Upper lobe of left lung (tissue), 6 donors: ENCODE measurements at regions not wholly inside any gene's neighbourhood (a gene's known extent, or its start where the extent isn't known, plus 50 kb on each side); places are given as distances from the start of the nearest gene placed in this dataset.

ENCODE experiments used
- ATAC-seq, 2 donors: fragments of 200-7000 bp; cut with Tn5 transposase; one replicate each; pipeline ENCODE4 v1.9.1; 2022; ENCODE audit warnings: mild to moderate bottlenecking in 2 of 2, moderate library complexity in 2 of 2; ENCODE audit not compliant: low FRiP score in 2 of 2
- DNase-seq, 2 donors: peaks; one replicate each; pipeline ENCODE4 v3.0.0-alpha.2; 2019 to 2020
- H3K27ac ChIP-seq, 4 donors: fragments of 200-600 bp; sonication (generic); one replicate each; pipeline ENCODE4 v1.5.1; 2016 to 2019
- H3K27me3 ChIP-seq, 4 donors: fragments of 200-600 bp; sonication (generic); one replicate each; pipeline ENCODE4 v1.5.1; 2017 to 2019
- H3K36me3 ChIP-seq, 4 donors: fragments of 200-600 bp; sonication (generic); one replicate each; pipeline ENCODE4 v1.5.1; 2016 to 2019
- H3K4me1 ChIP-seq, 4 donors: fragments of 200-600 bp; sonication (generic); one replicate each; pipeline ENCODE4 v1.5.1; 2018 to 2019
- H3K4me3 ChIP-seq, 4 donors: fragments of 200-600 bp; sonication (generic); one replicate each; pipeline ENCODE4 v1.5.1; 2017 to 2019; ENCODE audit warnings: mild to moderate bottlenecking in 2 of 4, moderate library complexity in 1 of 4
- H3K9me3 ChIP-seq, 4 donors: fragments of 200-600 bp; sonication (generic); one replicate each; pipeline ENCODE4 v1.5.1; 2018 to 2019
- CTCF ChIP-seq, 6 experiments: fragments of 450-650 bp in 4 of 6; fragments of 200-600 bp in 2 of 6; sonication (generic) in 2 of 6; IDR thresholded peaks; one replicate each; pipeline ENCODE4 v1.5.1; 2016 to 2019; ENCODE audit warnings: antibody characterized with exemption in 6 of 6
- EP300 ChIP-seq, 4 donors: sonication (generic); formaldehyde crosslinking; IDR thresholded peaks; one replicate each; pipeline ENCODE4 v1.5.1; 2017; ENCODE audit warnings: antibody characterized with exemption in 4 of 4, control low read depth in 2 of 4
- POLR2A ChIP-seq, 4 donors: fragments of 450-650 bp; IDR thresholded peaks; one replicate each; pipeline ENCODE4 v1.5.1; 2016 to 2017; ENCODE audit warnings: antibody characterized with exemption in 4 of 4, mild to moderate bottlenecking in 2 of 4
- POLR2AphosphoS5 ChIP-seq, 2 donors: sonication (generic); formaldehyde crosslinking; IDR thresholded peaks; one replicate each; pipeline ENCODE4 v1.5.1; 2017; ENCODE audit warnings: antibody characterized with exemption in 2 of 2
- WGBS, 2 donors: methylation state at CpG; one replicate each; pipeline ENCODE4 v1.1.5; 2017 to 2018; 5-methylcytosine and 5-hydroxymethylcytosine counted together
- donor health status: DM: no; HTN: no; CAD: no; lungs with moderate emphysema.
- donor health status: DM: no; HTN: yes; CAD: no; lungs with severe emphysema.

- WGBS, 2 donors, result 42 to 71% methylated on average over 1 of the region's 1 CpG
These were observed 1548.6 kb upstream of the B3GALT2 start for GRCh38 chr1:194734970-194735369.

GRCh38 chr1:194731025-194731424, 1544.6 kb upstream of the B3GALT2 start:
- no peak for DNase-seq
- Histone ChIP-seq H3K36me3 (no peaks in the 10 kb centered on the region), H3K4me3 (no peak overlapping the region), H3K27me3 (no peaks in the 10 kb centered on the region), H3K9me3 (no peaks in the 10 kb centered on the region), H3K4me1 (no peaks in the 10 kb centered on the region), H3K27ac (no peak overlapping the region)
- TF ChIP-seq POLR2A (IDR thresholded peaks at IDR 0.05), result no peak
- no peak for TF ChIP-seq POLR2AphosphoS5 (IDR thresholded peaks at IDR 0.05)
- TF ChIP-seq EP300 (IDR thresholded peaks at IDR 0.05), result no peak
- no peak for TF ChIP-seq CTCF (IDR thresholded peaks at IDR 0.05)
- no peak for ATAC-seq

More at GRCh38 chr1:194734970-194735369, 1548.6 kb upstream of the B3GALT2 start:
- Histone ChIP-seq H3K4me1 (no peaks in the 10 kb centered on the region), H3K27me3 (no peaks in the 10 kb centered on the region), H3K27ac (no peak overlapping the region), H3K9me3 (no peaks in the 10 kb centered on the region), H3K4me3 (no peak overlapping the region), H3K36me3 (no peaks in the 10 kb centered on the region)
- TF ChIP-seq EP300 (IDR thresholded peaks at IDR 0.05) (no peak), POLR2AphosphoS5 (IDR thresholded peaks at IDR 0.05) (no peak)
- no peak for DNase-seq
- no peak for ATAC-seq

- Histone ChIP-seq H3K27me3 (no peaks in the 10 kb centered on the region), H3K36me3 (no peaks in the 10 kb centered on the region), H3K27ac (no peak overlapping the region), H3K4me1 (no peaks in the 10 kb centered on the region), H3K4me3 (no peak overlapping the region), H3K9me3 (no peaks in the 10 kb centered on the region)
- DNase-seq (no peak), ATAC-seq (no peak)
- 47 to 56% methylated on average over 3 of the region's 3 CpGs for WGBS, 2 donors
- TF ChIP-seq CTCF (IDR thresholded peaks at IDR 0.05), result no peak
- TF ChIP-seq POLR2AphosphoS5 (IDR thresholded peaks at IDR 0.05), result no peak
These were observed 1543.9 kb upstream of the B3GALT2 start for GRCh38 chr1:194730304-194730703.

GRCh38 chr1:194723067-194723466, 1536.7 kb upstream of the B3GALT2 start:
- DNase-seq, result no peak
- Histone ChIP-seq H3K9me3 (no peaks in the 10 kb centered on the region), H3K4me3 (no peak overlapping the region), H3K36me3 (no peaks in the 10 kb centered on the region), H3K4me1 (no peaks in the 10 kb centered on the region), H3K27me3 (no peaks in the 10 kb centered on the region), H3K27ac (no peak overlapping the region)
- no peak for ATAC-seq
- TF ChIP-seq EP300 (IDR thresholded peaks at IDR 0.05) (no peak), POLR2AphosphoS5 (IDR thresholded peaks at IDR 0.05) (no peak), CTCF (IDR thresholded peaks at IDR 0.05) (no peak), POLR2A (IDR thresholded peaks at IDR 0.05) (no peak)

GRCh38 chr1:194717941-194718340, 1531.5 kb upstream of the B3GALT2 start:
- Histone ChIP-seq H3K36me3 (no peaks in the 10 kb centered on the region), H3K4me1 (no peaks in the 10 kb centered on the region), H3K4me3 (no peak overlapping the region), H3K27me3 (no peaks in the 10 kb centered on the region), H3K27ac (no peak overlapping the region), H3K9me3 (no peaks in the 10 kb centered on the region)
- DNase-seq (no peak), ATAC-seq (no peak)
- WGBS, 2 donors, result 46 to 56% methylated on average over 1 of the region's 1 CpG
- TF ChIP-seq CTCF (IDR thresholded peaks at IDR 0.05) (no peak), POLR2AphosphoS5 (IDR thresholded peaks at IDR 0.05) (no peak), EP300 (IDR thresholded peaks at IDR 0.05) (no peak), POLR2A (IDR thresholded peaks at IDR 0.05) (no peak)
